Epithelial cell of esophagus (primary cell): ENCODE measurements at regions not wholly inside any gene's neighbourhood (a gene's known extent, or its start where the extent isn't known, plus 50 kb on each side); places are given as distances from the start of the nearest gene placed in this dataset.
"Not testable (repeated sequence)": the region's sequence is repeated elsewhere in the genome, so short reads cannot be mapped to it uniquely, and the experiment has no call there.

Experiments
- DNase-seq: peaks from one replicate; pipeline ENCODE4 v3.0.0; 2010; ENCODE audit warnings: low read depth
- H3K4me3 ChIP-seq: 2 replicates; pipeline ENCODE4 v1.5.1; 2011; ENCODE audit warnings: mild to moderate bottlenecking, low read length, control low read depth
- TF ChIP-seq, protein P1 (sequence below): IDR thresholded peaks from 2 replicates; pipeline ENCODE4 v1.5.1; 2011; ENCODE audit warnings: low read depth, mild to moderate bottlenecking, low read length, control low read depth, inconsistent platforms; ENCODE audit not compliant: insufficient read depth; ENCODE audit errors: missing control alignments

DNA sequence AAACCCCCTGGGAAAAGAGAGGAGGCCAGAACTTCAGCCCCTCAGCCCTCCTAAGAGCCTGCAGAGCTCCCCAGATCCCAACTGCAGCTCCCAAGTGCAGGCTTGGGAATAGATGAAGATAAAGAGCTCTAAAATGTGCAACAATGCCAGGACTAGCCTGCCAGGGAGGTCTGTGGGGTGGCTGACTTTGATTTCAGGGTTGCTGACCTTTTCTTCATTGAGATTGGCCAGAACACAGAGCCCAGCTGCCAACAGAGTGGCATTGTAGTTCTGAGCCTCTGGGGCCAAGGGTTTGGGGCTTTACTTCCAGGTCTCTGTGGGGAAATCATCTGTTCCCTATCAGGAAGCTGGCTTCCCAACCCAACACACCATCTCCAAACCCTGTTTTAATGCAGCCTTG is 120.6 kb downstream of the COPRS start:
- H3K4me3 ChIP-seq, result no peak overlapping the region
- TF ChIP-seq, protein P1, sequence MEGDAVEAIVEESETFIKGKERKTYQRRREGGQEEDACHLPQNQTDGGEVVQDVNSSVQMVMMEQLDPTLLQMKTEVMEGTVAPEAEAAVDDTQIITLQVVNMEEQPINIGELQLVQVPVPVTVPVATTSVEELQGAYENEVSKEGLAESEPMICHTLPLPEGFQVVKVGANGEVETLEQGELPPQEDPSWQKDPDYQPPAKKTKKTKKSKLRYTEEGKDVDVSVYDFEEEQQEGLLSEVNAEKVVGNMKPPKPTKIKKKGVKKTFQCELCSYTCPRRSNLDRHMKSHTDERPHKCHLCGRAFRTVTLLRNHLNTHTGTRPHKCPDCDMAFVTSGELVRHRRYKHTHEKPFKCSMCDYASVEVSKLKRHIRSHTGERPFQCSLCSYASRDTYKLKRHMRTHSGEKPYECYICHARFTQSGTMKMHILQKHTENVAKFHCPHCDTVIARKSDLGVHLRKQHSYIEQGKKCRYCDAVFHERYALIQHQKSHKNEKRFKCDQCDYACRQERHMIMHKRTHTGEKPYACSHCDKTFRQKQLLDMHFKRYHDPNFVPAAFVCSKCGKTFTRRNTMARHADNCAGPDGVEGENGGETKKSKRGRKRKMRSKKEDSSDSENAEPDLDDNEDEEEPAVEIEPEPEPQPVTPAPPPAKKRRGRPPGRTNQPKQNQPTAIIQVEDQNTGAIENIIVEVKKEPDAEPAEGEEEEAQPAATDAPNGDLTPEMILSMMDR, result no peak
- no peak for DNase-seq

DNA sequence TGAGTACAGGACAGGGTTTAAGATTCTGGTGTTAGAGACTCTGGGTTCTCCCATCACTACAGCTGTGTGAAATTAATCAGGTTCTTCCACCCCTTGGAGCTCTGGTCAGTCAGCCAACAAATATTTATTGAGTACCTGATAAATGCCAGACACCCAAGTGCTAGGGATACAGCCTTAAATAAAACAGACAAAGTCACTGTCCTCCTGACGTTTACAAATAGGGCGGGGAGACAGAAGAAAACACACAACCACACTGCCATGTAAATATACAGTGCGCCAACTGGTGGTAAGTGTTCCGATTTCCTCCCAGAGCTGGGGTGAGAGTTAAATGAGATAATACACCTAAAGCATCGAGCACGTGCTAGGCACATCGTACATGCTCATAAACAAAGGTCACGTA is 121.0 kb downstream of the COPRS start:
- TF ChIP-seq, protein P1, result no peak
- H3K4me3 ChIP-seq, result no peak overlapping the region
- no peak for DNase-seq

DNA sequence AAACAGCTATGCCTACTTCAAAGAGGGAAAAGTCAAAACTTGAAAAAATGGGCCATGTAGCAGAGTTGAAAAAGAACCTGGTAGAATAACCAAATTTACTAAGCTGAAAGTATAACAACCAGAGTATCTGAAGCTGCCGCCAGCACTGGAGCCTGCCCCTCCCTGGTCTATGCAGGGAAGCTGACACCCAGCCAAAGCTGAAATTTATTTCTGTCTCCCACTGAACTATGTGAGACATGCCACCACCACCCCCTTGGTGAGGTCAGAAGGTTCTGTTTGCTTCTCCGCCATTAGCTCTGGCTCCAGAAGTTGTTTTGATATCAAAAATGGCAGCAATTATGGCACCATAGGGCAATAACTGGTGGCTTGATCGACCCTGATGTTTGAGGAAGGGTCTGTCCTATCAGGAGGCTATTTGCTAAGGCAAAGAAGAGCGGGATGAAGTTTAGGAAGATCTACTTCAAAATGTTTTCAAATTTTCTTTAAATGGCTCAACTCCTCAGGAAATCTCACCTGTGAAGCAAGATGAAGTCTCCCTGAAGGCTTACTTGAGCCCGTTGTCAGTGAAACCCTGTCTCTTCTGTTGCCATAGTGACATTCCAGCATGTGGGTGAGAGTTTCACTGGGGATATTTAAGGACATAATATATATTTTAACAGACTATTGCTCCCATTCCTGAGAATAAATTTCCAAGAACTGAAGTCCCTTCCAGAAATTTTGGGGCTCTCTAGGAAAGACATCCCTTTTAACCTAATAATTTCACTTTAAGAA is 122.0 kb downstream of the COPRS start:
- H3K4me3 ChIP-seq, result no peak overlapping the region
- TF ChIP-seq, protein P1, result no peak
- no peak for DNase-seq

DNA sequence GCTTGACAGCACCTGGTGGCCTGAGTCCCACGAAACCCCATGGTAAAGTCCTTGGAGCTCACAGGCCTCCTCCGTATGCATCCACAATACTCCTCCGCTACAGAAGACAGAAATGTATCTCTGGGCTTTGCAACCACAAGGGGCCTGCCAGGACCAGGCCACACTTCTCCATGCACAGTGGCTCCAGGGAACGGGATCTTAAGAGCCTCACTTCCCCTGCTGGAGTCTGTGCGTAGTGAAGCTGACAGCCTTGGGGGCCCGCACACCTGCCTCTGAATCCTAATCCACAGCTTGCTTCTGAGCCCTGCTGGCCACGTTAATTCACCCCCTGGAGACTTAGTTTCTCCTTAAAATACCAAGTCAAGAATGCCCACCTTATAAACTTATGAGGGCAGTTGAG is 125.7 kb downstream of the COPRS start:
- TF ChIP-seq, protein P1, result no peak

DNA sequence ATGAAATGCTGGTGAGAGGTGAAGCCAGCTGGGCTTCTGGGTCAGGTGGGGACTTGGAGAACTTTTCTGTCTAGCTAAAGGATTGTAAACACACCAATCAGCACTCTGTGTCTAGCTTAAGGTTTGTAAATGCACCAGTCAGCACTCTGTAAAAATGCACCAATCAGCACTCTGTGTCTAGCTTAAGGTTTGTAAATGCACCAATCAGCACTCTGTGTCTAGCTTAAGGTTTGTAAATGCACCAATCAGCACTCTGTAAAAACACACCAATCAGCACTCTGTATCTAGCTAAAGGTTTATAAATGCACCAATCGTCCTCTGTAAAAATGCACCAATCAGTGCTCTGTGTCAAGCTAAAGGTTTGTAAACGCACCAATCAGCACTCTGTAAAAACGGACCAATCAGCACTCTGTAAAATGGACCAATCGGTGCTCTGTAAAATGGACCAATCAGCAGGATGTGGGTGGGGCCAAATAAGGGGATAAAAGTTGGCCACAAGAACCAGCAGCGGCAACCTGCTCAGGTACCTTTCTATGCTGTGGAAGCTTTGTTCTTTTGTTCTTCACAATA is 127.4 kb downstream of the COPRS start:
- not testable (repeated sequence) for H3K4me3 ChIP-seq

More for the DNA sequence above, 125.7 kb downstream of the COPRS start:
- H3K4me3 ChIP-seq, result no peak overlapping the region
- DNase-seq, result no peak

DNA sequence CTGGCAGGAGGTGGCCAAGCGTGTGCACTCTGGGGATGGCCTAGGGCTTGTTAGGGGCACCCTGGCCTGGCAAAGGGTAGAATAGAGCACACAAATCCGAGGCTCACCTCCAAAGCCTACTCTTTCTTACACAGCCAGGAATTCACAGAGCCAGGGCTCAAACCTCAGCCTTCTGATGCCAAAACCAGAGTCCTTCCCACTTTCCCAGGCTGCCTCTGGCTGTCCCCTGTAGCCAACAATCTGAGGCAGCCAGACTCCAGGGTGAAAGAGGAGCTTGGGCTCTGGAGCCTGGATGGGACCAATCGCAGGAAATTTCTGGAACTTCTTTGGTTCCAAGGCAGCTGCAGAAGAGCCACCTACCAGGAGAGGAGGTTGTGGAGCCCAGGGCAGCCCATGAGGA is 127.9 kb downstream of the COPRS start:
- H3K4me3 ChIP-seq, result no peak overlapping the region
- TF ChIP-seq, protein P1, result no peak
- no peak for DNase-seq

More for the DNA sequence above, 127.4 kb downstream of the COPRS start:
- DNase-seq, result not testable (repeated sequence)

DNA sequence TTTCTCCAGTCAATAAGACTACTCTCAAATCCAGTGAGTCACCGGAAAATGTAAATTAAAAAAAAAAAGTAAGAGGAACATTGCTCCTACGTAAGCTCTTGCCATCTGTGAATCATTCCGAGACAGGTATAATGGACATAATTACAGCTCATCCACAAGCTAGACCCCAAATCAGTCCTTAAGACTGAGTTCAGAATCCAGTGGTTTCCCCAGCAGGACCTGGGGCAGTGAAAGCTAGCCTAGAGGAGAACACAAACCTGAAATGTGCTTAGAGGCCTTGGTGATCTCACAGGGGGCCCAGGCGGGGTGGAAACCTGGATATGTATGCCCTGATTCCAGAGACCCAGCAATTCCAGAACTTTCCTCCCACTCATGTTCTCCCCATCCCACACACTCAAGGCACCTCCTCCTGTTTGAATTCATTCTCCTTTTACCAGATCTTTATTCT is 132.0 kb downstream of the COPRS start:
- H3K4me3 ChIP-seq, result no peak overlapping the region
- peak; percentile 67 for DNase-seq
- TF ChIP-seq, protein P1, result no peak
